Endothelial cell of umbilical vein (primary cell): ENCODE measurements at regions not wholly inside any gene's neighbourhood (a gene's known extent, or its start where the extent isn't known, plus 50 kb on each side); places are given as distances from the start of the nearest gene placed in this dataset.

Experiments
- BruUV-seq: library from RNA; stranded (reverse); fragments of 400-500 nt; replicated peaks from 2 replicates; lab custom pipeline; 2021; lab: Mats Ljungman, UMichigan
- CTCF ChIA-PET: fragments of 300-600, 350-600 bp; sonication (Branson Sonifier 250); formaldehyde crosslinking; loops from one replicate; lab custom pipeline; 2021; ENCODE audit warnings: antibody characterized with exemption, inconsistent platforms; lab: Charles Lee
- POLR2A ChIA-PET: fragments of 300-600, 350-600 bp; sonication (Branson Sonifier 250); formaldehyde crosslinking; loops from one replicate; lab custom pipeline; 2021; ENCODE audit warnings: antibody characterized with exemption, inconsistent platforms; lab: Charles Lee
- DNase-seq: peaks from one replicate; pipeline ENCODE4 v3.0.0-alpha.2; 2011; ENCODE audit warnings: low read depth, low spot score
- FAIRE-seq: peaks from 2 replicates; lab custom pipeline; 2011; peaks lifted over from hg19 to GRCh38; lab: Jason Lieb, UNC
- H2AFZ ChIP-seq: 2 replicates; pipeline ENCODE4 v1.6.0; 2012; ENCODE audit warnings: low read depth, low read length, control low read depth, inconsistent platforms
- H3K27ac ChIP-seq: 2 replicates; pipeline ENCODE4 v1.5.1; 2011; ENCODE audit warnings: low read depth, mild to moderate bottlenecking, control low read depth, low read length, moderate library complexity; ENCODE audit not compliant: insufficient read depth
- H3K27me3 ChIP-seq, 2 experiments: 2 replicates each; pipeline versions ENCODE4 v1.6.0 to v1.6.1; 2011; ENCODE audit warnings: low read length in 2 of 2, mixed read lengths in 1 of 2; ENCODE audit not compliant: control insufficient read depth in 2 of 2, insufficient read depth in 2 of 2
- H3K36me3 ChIP-seq, 2 experiments: 2 replicates in 1 of 2; 3 replicates in 1 of 2; pipeline ENCODE4 v1.5.1; 2011; ENCODE audit warnings: low read length in 2 of 2, mild to moderate bottlenecking in 1 of 2, moderate library complexity in 1 of 2; ENCODE audit not compliant: control insufficient read depth in 2 of 2, insufficient read depth in 2 of 2; ENCODE audit errors: extremely low read depth in 1 of 2
- H3K4me1 ChIP-seq: 3 replicates; pipeline ENCODE4 v1.5.1; 2011; ENCODE audit warnings: mild to moderate bottlenecking, low read length; ENCODE audit not compliant: control insufficient read depth, insufficient read depth; ENCODE audit errors: extremely low read depth
- H3K4me2 ChIP-seq: 2 replicates; pipeline ENCODE4 v1.6.1; 2011; ENCODE audit warnings: low read length, control low read depth, mixed read lengths; ENCODE audit not compliant: insufficient read depth
- H3K4me3 ChIP-seq, 3 experiments: fragments of 200-600 bp in 1 of 3; sonication (generic), shearing (Covaris generic) in 1 of 3; replicated peaks in 1 of 3; 2 replicates each; pipeline ENCODE4 v1.5.1; 2011 to 2016; ENCODE audit warnings: control low read depth in 3 of 3, low read length in 3 of 3, mild to moderate bottlenecking in 2 of 3, inconsistent platforms in 1 of 3, low read depth in 1 of 3, moderate library complexity in 1 of 3; ENCODE audit not compliant: insufficient read depth in 1 of 3
- H3K79me2 ChIP-seq: 2 replicates; pipeline ENCODE4 v1.6.0; 2012; ENCODE audit warnings: low read length, inconsistent platforms; ENCODE audit not compliant: control insufficient read depth, insufficient read depth
- H3K9ac ChIP-seq: replicated peaks from 2 replicates; pipeline ENCODE3; 2011; ENCODE audit warnings: low read length, control low read depth; ENCODE audit not compliant: insufficient read depth; ENCODE audit errors: extremely low read depth
- H3K9me1 ChIP-seq: replicated peaks from 3 replicates; pipeline ENCODE4 v1.6.0; 2011; ENCODE audit warnings: mild to moderate bottlenecking, low read length; ENCODE audit not compliant: control insufficient read depth, insufficient read depth; ENCODE audit errors: extremely low read depth
- H3K9me3 ChIP-seq: replicated peaks from 2 replicates; pipeline ENCODE4 v1.5.1; 2012; ENCODE audit warnings: low read length, inconsistent platforms; ENCODE audit not compliant: control insufficient read depth, insufficient read depth
- H4K20me1 ChIP-seq: replicated peaks from 2 replicates; pipeline ENCODE3; 2011; ENCODE audit warnings: mild to moderate bottlenecking, low read length; ENCODE audit not compliant: control insufficient read depth, insufficient read depth; ENCODE audit errors: extremely low read depth
- CTCF ChIP-seq, 2 donors: IDR thresholded peaks; 1 replicate in 1 of 2; 2 replicates in 1 of 2; pipeline ENCODE4 v1.5.1; 2011; ENCODE audit warnings: low read length in 2 of 2, mild to moderate bottlenecking in 2 of 2, moderate library complexity in 2 of 2, control low read depth in 1 of 2, inconsistent platforms in 1 of 2, low read depth in 1 of 2; ENCODE audit not compliant: insufficient read depth in 1 of 2; ENCODE audit errors: extremely low read depth in 1 of 2
- EZH2 ChIP-seq: IDR thresholded peaks from 2 replicates; pipeline ENCODE4 v1.6.1; 2012; ENCODE audit warnings: borderline replicate concordance, low read depth, mild to moderate bottlenecking, moderate library complexity, low read length, inconsistent platforms; ENCODE audit not compliant: severe bottlenecking
- FOS ChIP-seq: IDR thresholded peaks from 2 replicates; pipeline ENCODE4 v1.6.1; 2011; ENCODE audit warnings: mild to moderate bottlenecking, low read length, moderate library complexity, borderline replicate concordance; ENCODE audit not compliant: insufficient read depth
- GATA2 ChIP-seq: IDR thresholded peaks from 2 replicates; pipeline ENCODE4 v1.7.0; 2011; ENCODE audit warnings: low read depth, mild to moderate bottlenecking, moderate library complexity, mixed read lengths, low read length; ENCODE audit not compliant: insufficient read length, insufficient read depth
- JUN ChIP-seq: IDR thresholded peaks from 2 replicates; pipeline ENCODE4 v1.6.1; 2011; ENCODE audit warnings: borderline replicate concordance, low read depth; ENCODE audit not compliant: insufficient read length, insufficient read depth
- MAX ChIP-seq: IDR thresholded peaks from 2 replicates; pipeline ENCODE4 v1.6.1; 2011; ENCODE audit not compliant: insufficient read depth, insufficient read length
- MYC ChIP-seq: IDR thresholded peaks from one replicate; pipeline ENCODE4 v1.6.1; 2011; ENCODE audit warnings: mild to moderate bottlenecking, low read depth, low read length
- POLR2A ChIP-seq: IDR thresholded peaks from 2 replicates; pipeline ENCODE4 v1.6.1; 2012; ENCODE audit warnings: low read depth, mild to moderate bottlenecking, control low read depth, low read length
- POLR2AphosphoS5 ChIP-seq: IDR thresholded peaks from 2 replicates; pipeline ENCODE4 v1.6.1; 2012; ENCODE audit warnings: low read depth, mild to moderate bottlenecking, control low read depth, low read length, moderate library complexity; ENCODE audit not compliant: insufficient read depth
- dilution Hi-C: fragments of 300-500 bp; cut with MboI; formaldehyde crosslinking; loops from one replicate; pipeline ENCODE4 v1.15.0; 2019; ENCODE audit warnings: low sequenced_read_pairs; ENCODE audit not compliant: extremely low pct_ligation_motif_present
- intact Hi-C: fragments of 100-400 bp; cut with micrococcal nuclease; formaldehyde crosslinking; loops from one replicate; pipeline ENCODE4 v1.10.0; 2022

- no peaks in the 10 kb centered on the region for H4K20me1 ChIP-seq
- H3K27ac ChIP-seq, result no peak overlapping the region
- H3K36me3 ChIP-seq, result no peaks in the 10 kb centered on the region
- no peaks in the 10 kb centered on the region for H3K79me2 ChIP-seq
- no TSS peak for BruUV-seq
- no peak overlapping the region for H3K4me2 ChIP-seq
- no peaks in the 10 kb centered on the region for H3K4me1 ChIP-seq
- FAIRE-seq (no peak), DNase-seq (no peak)
- no peaks in the 10 kb centered on the region for H3K9me1 ChIP-seq
- no peak overlapping the region for H3K9ac ChIP-seq
- POLR2A ChIA-PET, result no interaction called here
- CTCF ChIA-PET, result no interaction called here
- TF ChIP-seq JUN (no peak), EZH2 (no peak), MYC (no peak), FOS (no peak), POLR2AphosphoS5 (no peak), POLR2A (no peak), GATA2 (no peak), MAX (no peak), CTCF (IDR thresholded peaks at IDR 0.05; ENCODE audit: extremely low read depth in 1 of 2, insufficient read depth in 1 of 2, low read depth in 1 of 2, low read length in 2 of 2) (no peak)
- H3K27me3 ChIP-seq, result peaks cover 0 to 1% of the 10 kb centered on the region in 2 experiments
- no peak overlapping the region for H3K4me3 ChIP-seq
- dilution Hi-C loops, result no loop called here
- H2AFZ ChIP-seq, result no peak overlapping the region
- H3K9me3 ChIP-seq, result no peaks in the 10 kb centered on the region
- intact Hi-C loops, result no loop called here
Observed at GRCh38 chr6:3620937-3621336, 130.6 kb downstream of the PXDC1 start.
